HG02763 (cell line): ENCODE measurements at regions not wholly inside any gene's neighbourhood (a gene's known extent, or its start where the extent isn't known, plus 50 kb on each side); places are given as distances from the start of the nearest gene placed in this dataset.
A peak's percentile ranks its signal among the peaks of the same experiment; 100 is the strongest.

Experiments used
- ATAC-seq: cut with Tn5 transposase; IDR thresholded peaks from one replicate; pipeline ENCODE4 v1.9.1; 2021; ENCODE audit warnings: mild to moderate bottlenecking, moderate library complexity; ENCODE audit not compliant: unreplicated experiment

GRCh38 chr2:176595986-176596385 lies 326.7 kb downstream of the MTX2 start:
- no peak for ATAC-seq

- no peak for ATAC-seq
Measured at GRCh38 chr2:176597916-176598315, 328.7 kb downstream of the MTX2 start.

- no peak for ATAC-seq
Measured at GRCh38 chr2:176598351-176598750, 329.1 kb downstream of the MTX2 start.

- ATAC-seq: no peak
Measured at GRCh38 chr2:176599796-176600485, 330.7 kb downstream of the MTX2 start.

GRCh38 chr2:176601066-176601465 lies 331.8 kb downstream of the MTX2 start:
- no peak for ATAC-seq

- ATAC-seq: no peak
Measured at GRCh38 chr2:176612036-176612435, 342.8 kb downstream of the MTX2 start.

- no peak for ATAC-seq
Measured at GRCh38 chr2:176612736-176613135, 343.5 kb downstream of the MTX2 start.

GRCh38 chr2:176613323-176613987 lies 344.2 kb downstream of the MTX2 start:
- ATAC-seq: no peak

GRCh38 chr2:176614049-176614448 lies 344.8 kb downstream of the MTX2 start:
- ATAC-seq: no peak

- ATAC-seq: no peak
Measured at GRCh38 chr2:176614930-176615329, 345.7 kb downstream of the MTX2 start.

GRCh38 chr2:176619504-176619903 lies 350.3 kb downstream of the MTX2 start:
- no peak for ATAC-seq

GRCh38 chr2:176621350-176621749 lies 352.1 kb downstream of the MTX2 start:
- no peak for ATAC-seq

GRCh38 chr2:176622792-176623191 lies 353.6 kb downstream of the MTX2 start:
- ATAC-seq: no peak

- ATAC-seq: no peak
Measured at GRCh38 chr2:176626796-176627195, 357.6 kb downstream of the MTX2 start.

- ATAC-seq: no peak
Measured at GRCh38 chr2:176628438-176628837, 359.2 kb downstream of the MTX2 start.

GRCh38 chr2:176633754-176634153 lies 364.5 kb downstream of the MTX2 start:
- no peak for ATAC-seq

GRCh38 chr2:176636401-176636800 lies 367.2 kb downstream of the MTX2 start:
- ATAC-seq: no peak

- no peak for ATAC-seq
Measured at GRCh38 chr2:176637142-176637485, 367.9 kb downstream of the MTX2 start.

- ATAC-seq: peak; percentile 12
Measured at GRCh38 chr2:176637486-176638166, 368.4 kb downstream of the MTX2 start.

- ATAC-seq: peak; percentile 81
Measured at GRCh38 chr2:176638167-176639015, 369.1 kb downstream of the MTX2 start.

- ATAC-seq: no peak
Measured at GRCh38 chr2:176639016-176639343, 369.7 kb downstream of the MTX2 start.
